Suppressor macrophage treated with lipopolysaccharide for 4 hours (primary cell): ENCODE measurements at regions not wholly inside any gene's neighbourhood (a gene's known extent, or its start where the extent isn't known, plus 50 kb on each side); places are given as distances from the start of the nearest gene placed in this dataset.

ENCODE experiments used
- DNase-seq: peaks from one replicate; pipeline ENCODE4 v3.0.0-alpha.2; 2020

GRCh38 chr20:61161726-61162390 lies 90.2 kb upstream of the CDH4 start:
- DNase-seq, result no peak

DNA sequence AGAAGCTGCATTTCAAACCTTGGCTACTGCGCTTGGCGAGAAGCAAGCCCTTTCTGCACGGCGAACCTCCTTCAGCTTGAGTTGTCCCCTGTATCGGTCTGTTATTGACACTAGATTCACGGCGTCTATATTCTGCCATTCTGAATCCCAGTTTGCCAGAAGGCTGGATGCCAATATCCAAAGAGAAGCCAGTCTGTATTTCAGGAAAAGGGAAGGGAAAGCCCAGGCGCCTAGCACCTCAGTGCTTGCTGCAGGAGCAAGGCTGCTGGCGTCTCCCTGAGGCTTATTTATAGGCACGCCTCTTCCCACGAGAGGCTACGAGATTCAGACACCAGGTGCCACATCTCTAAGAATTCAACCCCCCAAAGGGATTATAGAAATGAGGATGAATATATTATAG lies 89.6 kb upstream of the CDH4 start:
- no peak for DNase-seq

- no peak for DNase-seq
Observed at GRCh38 chr20:61163031-61163430, 89.0 kb upstream of the CDH4 start.

- no peak for DNase-seq
Observed at GRCh38 chr20:61166324-61166723, 85.7 kb upstream of the CDH4 start.

GRCh38 chr20:61168605-61169004 lies 83.5 kb upstream of the CDH4 start:
- no peak for DNase-seq

- DNase-seq, result no peak
Observed at GRCh38 chr20:61169874-61170273, 82.2 kb upstream of the CDH4 start.

- DNase-seq, result no peak
Observed at GRCh38 chr20:61170496-61171320, 81.4 kb upstream of the CDH4 start.

GRCh38 chr20:61173267-61173666 lies 78.8 kb upstream of the CDH4 start:
- no peak for DNase-seq

DNA sequence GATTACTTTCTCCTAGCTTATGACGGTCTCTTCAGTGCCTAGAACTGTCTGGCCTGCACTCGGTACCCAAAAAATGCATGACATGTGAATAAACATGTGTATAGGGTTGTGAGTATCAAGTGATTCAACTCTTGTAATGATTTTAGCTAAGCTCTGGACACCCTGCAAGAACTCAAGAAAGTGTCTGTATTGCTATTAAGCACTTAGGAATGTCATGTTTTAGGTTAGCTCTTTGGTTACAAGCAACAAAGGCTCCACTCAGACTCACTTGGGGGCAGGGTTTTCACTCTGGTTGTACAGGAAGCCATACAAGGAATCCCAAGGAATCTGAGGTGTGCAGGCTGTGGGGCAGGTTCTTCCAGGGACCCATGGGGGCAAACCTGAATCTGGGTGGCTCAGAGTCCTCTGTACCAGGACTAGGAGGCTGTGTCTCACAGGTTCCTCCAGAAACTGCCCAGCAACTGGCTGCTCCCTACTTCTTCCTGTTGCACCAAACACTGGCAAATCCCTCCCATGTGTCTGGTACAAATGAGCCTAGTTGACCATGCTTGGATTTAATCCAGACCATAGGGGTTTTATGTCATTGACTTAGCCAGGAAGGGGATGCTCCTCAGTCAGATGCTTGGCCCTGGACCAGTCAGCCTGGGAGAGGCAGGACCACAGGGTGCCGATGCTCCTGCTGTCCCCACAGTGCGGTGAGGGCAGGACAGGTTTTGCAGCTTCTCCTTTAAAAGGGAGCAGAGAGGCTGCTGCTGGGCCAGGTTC lies 77.9 kb upstream of the CDH4 start:
- no peak for DNase-seq

DNA sequence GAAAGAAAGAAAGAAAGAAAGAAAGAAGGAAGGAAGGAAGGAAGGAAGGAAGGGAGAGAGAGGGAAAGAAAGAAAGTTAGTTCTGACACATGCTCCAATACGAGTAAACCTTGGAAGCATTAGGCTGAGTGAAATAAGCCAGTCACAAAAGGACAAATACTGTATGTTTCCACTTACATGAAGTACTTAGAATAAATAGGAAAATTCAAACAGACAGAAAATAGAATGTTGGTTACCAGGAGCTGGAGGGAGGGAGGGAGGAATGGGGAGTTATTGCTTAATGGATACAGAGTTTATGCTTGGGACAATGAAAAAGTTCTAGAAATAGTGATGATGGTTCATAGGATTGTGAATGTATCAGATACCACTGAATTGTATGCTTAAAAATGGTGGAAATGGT lies 75.2 kb upstream of the CDH4 start:
- DNase-seq, result no peak

DNA sequence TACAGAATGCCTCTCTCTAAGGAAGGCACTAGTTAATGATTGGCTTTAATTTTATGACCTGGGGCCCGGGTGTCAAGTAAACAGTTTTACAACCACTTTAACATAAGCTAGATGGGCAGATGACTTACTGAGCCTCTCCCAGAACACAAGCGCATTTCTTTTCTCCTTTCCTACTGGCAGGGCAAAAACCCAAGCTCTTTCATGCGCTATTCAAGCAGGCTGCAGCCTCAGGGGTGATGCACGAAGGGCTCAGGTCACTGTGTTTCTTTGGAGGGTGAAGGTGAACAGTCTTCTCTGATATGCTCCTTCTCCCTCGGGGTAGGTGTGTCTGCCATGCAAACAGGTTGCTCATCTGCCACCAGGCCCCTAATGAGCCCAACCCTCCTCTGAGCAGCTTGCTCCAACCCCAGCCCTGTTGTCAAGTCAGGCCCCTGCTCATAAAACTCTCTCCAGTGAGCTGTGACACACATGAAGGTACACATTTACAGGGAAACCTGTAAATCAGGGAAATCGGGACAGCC lies 73.5 kb upstream of the CDH4 start:
- no peak for DNase-seq

- DNase-seq, result no peak
Observed at GRCh38 chr20:61184194-61184593, 67.9 kb upstream of the CDH4 start.

DNA sequence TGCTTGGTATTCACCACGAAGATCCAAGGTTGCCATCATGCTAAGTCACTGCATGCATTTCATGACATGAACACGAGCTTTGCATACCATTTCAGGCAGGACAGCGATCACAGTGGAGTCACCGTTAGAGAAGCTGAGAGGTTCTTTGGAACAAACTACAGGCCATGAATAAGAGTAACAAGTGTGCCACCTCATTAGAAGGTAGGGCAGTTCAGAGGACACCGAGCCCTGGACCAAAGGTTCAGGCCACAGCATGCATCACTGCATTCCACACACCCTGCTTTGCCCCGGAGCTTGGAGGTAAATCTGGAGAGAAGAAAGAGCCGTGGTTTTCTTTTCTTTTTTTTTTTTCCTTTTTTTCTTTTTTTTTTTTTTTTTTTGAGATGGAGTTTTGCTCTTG lies 66.9 kb upstream of the CDH4 start:
- no peak for DNase-seq

- DNase-seq, result no peak
Observed at GRCh38 chr20:61185841-61186601, 66.0 kb upstream of the CDH4 start.

GRCh38 chr20:61186771-61187472 lies 65.1 kb upstream of the CDH4 start:
- no peak for DNase-seq

DNA sequence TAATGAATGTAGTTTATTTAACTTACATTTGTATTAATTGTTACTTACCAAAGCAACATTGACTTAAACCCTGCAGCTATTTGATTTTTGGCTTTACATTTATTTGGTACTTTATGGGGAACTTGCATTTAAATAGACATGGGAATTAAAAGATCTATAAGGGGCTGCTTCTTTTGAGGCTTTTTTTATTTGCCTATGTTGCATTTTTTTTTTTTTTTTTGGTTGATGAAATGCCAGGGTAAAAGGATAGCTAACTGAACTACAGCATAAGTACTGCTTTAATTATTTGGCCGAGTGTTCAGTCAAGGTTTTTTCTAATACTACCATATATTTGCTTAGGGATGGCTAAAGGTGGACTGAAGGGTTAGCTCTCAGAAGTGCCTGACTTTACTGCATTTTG lies 62.5 kb upstream of the CDH4 start:
- no peak for DNase-seq

DNA sequence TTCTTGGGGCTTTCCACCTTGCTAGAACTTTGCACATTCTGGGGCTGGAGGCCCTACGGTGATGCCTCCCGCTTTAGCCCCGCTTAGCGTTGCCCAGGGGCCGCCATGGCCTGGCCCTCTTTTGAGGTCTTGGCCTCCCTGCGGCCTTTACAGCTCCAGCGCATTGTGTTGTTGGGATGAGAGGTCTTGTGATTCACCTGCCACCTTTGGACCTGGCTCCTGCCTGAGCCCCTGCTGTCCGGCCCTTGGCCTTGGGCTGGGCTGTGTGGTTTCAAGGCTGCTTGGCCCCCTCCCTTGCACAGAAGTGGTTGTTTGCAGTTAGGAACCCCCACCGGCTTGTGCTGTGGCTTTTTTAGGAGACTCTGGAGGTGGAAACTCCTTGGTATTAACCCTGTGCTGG lies 61.0 kb upstream of the CDH4 start:
- DNase-seq, result no peak

GRCh38 chr20:61192337-61192950 lies 59.6 kb upstream of the CDH4 start:
- no peak for DNase-seq

- DNase-seq, result no peak
Observed at GRCh38 chr20:61193164-61193563, 58.9 kb upstream of the CDH4 start.
